ENCODE measurements at regions not wholly inside any gene's neighbourhood (a gene's known extent, or its start where the extent isn't known, plus 50 kb on each side); places are given as distances from the start of the nearest gene placed in this dataset.
"Not testable (repeated sequence)": the region's sequence is repeated elsewhere in the genome, so short reads cannot be mapped to it uniquely, and the experiment has no call there.

DNA sequence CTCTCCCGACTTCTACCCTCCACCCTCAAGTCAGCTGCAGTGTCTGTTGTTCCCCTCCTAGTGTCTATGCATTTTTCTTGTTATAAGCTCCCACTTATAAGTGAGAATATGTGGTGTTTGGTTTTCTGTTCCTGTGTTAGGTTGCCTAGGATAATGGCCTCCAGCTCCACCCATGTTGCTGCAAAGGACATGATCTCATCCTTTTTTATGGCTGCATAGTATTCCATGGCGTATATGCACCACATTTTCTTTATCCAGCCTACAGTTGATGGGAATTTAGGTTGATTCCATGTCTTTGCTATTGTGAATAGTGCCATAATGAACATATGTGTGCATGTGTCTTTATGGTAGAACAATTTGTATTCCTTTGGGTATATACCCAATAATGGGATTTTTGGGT lies 80.7 kb downstream of the SPTSSA start:
- DNase-seq = not testable (repeated sequence)

DNA sequence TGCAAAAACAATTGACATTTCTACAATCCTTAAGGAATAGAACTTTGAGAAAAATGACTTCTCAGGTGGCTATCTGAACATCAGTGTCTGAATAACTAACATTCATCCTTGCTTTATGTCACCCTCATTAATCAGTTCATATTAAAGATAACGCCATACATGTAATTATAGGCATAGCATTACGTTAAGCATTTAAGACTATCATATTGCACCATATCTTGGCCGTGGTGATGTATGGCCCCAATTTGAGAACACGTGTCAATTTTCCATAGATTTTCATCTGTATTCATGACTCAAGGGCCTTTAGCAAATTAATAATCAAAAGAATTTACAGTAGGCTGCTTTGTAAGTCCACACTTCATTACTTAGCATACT lies 81.6 kb downstream of the SPTSSA start:
- DNase-seq = no peak

DNA sequence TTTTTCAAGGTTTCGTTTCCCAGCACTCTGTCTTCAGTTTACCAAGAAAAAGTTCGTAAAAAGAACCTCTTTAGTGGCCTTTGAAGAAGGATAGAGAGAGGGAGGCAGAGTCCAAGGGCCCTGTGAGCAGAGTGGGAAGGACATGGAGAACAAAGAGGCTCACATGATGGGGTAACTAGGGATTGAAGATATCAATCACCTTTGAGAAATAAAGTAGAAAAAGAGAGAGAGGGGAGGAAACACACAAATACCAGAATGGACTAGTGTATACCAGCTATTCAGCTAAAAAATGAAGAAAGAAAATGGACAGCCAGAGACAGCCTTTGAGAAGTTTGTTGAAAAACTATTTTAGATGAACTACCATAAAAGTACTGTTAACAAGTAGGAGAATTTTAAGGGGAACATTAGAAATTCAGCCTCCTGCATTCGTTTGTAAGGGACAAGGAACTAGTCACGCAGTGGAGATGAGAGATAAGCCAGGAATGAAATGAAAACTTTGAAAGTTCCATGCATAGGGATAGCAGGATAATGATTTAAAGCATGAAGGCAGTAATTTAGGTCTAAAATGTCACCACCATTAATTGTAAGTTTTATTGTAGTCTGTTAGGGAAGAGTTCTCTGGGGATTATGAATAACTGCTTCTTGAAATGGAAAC lies 82.1 kb downstream of the SPTSSA start:
- DNase-seq = no peak

DNA sequence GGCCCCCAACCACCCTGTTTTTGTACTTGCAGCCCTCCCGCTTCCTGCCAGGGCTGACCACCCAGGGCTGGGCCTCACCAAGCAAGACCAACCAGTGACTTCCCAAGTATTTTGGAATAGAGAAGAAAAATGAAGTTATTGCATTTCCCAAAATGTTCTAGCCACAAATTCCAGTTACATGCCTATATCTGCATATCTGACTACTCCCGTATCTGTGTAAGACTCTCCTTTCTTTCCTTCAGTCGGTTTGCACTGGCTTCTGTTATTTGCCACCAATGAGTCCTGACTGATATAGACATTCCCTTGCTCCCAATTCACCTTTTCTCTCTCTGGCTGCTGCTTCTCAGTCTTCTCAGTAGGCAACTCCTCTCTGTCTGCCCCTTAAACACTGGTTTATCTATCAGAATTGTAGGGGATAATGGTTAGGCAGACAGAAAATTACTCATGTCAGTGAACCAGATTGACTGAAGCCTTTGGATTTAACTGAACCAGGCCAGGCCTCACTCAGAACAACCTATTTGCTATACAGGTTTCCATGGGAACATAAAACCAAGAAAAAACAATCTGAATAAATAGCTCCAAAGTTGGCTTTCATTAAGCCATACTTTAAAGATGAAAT lies 85.3 kb downstream of the SPTSSA start:
- no peak for DNase-seq

DNA sequence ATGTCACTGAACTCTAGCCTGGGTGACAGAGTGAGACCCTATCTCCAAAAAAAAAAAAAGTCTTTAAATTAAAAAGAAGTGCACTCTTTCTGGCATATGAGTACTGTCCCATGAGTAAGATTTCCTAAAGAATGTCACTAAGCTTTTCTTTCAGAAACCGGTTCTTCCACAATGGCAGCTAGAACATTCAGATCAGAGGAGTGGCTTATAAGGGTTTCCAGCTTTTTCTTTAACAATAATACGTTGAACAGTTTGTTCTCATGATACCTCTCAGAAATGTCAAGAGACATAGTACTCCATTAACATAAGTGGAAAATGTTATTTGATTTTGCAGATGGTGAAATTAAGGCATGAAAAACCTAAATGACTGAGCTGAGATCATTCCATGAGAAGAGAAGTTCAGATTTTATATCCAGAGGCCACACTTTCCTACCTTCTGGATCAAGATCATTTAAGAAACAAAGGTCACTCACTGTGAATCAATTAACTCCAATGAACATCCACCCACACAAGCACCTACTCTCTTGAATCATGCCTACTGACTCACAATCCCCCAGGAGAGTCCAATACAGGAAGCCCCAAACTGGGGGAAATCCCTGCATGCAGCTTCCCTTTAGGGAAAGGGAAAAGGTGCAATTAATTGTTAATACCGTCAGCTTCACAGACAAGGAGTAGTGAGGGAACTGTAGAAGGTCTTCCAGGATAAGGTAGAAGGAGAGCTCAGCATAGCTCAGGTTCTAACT lies 86.9 kb downstream of the SPTSSA start:
- no peak for DNase-seq

DNA sequence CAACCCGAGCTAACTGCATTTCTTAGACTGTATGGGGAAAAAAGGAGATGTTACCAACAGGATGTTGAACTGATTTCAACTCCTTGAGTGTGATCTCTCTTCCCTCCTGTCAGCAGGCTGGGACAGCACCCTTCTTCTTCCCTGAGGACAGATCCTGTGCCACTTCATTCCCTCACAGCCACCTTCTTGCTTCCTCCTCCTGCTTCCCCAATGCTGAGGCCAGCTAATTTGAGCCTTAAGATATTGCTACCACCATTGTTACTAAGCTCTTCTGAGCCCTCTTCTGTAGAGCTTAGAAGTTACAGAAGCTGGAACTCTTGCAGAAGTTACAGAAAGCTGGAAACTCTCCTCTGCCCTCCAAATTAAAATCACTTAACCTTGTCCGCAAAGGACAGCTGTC lies 88.8 kb downstream of the SPTSSA start:
- DNase-seq = no peak

DNA sequence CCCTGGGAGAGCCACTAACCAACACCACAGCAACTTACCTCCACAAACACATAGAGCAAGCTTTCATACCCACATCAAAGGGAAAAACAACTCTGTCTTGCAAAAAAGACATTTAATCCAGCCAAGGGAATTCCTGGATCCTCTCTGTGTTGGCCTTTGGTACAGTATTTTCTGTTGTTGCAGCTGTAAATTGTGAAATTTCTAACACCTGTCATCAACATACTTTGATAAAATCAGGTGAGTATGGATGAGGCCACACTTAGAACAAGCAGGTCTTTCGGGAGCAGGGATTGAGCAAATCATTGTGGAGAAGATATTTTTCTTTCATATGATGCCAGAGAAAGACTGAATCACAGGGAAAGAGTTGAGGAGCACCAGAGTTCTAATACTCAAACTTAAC lies 89.3 kb downstream of the SPTSSA start:
- DNase-seq = no peak

DNA sequence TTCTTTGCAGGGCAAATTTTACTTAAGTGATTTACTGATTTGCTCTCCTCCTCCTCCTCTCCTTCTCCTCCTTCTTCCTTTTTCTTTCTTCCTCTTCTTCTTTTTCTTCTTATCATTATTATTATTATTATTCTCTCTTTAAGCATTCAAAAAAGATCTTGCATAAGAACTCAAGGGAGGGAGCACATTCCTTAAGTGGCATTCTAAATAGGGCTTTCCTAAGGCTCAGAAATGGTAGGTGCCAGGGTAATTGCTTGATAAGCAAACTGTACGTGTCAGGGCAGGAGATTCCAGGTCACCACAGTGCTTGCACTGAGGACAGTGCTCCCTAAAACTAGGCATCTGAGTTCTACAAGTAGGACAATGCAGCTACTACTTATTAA lies 92.4 kb downstream of the SPTSSA start:
- DNase-seq = no peak

DNA sequence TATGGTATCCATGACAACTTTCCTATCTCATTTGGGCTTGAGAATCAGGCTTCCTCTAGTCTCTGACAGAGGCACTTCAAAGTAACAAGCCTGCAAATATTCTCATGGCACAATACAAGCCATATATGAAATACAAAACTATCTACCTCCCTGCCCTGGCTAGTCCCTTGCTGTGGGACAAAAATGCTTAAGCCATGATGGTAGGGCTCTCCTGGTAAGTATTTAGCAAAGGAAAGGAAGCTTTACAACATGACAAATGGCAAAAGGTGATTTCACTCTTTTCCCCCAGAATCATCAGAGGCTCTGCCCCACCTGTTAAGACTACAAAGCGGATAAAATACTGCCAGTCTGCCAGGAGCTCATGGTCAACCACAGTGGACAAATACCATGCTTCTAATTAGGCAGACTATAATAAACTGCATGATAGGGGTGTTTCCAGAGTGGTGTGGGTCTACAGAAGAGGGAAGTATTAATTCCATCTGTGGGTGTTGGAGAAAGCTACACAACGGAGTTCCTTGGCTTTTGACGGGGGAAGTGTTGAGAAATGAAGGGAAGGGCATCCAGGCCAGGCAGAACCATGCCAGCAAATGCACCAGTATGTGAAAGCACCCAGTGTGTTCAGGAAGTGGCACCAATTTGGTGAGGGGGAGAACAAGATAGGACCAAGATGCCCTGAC lies 92.9 kb downstream of the SPTSSA start:
- no peak for DNase-seq

DNA sequence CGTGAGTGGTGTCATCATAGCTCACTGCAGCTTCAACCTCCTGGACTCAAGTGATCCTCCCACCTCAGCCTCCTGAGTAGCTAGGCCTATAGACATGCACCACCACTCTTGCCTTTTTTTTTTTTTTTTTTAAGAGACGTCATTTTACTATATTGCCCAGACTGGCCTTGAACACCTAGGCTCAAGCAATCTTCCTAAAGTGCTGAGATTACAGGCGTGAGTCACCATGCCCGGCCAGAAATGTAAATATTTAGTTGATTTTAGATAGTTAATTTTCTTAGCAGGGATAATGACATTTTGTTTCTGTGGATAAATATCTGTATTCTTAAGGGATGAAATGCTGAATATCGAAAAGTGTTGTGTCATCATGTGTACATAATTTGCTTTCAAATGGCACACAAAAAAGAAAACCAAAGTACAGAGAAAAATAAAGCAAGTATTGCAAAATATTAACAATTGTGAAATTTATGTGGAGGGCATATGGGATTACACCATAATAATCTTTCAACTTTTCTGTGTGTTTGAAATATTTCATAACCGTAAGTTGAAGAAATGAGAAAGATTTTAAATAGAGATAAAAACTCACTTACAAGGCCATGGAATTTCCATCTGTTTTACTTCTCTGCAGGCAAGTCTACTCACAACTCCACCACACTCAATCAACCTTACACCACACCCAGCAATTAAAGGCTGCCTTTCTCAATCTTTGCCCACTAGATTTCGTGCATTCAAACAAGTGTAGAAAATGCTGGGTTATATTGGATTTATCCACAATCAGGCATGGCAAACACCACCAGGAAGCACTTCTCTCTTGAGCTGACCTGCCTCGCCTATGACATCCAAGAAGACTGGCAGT lies 93.7 kb downstream of the SPTSSA start:
- DNase-seq = no peak

DNA sequence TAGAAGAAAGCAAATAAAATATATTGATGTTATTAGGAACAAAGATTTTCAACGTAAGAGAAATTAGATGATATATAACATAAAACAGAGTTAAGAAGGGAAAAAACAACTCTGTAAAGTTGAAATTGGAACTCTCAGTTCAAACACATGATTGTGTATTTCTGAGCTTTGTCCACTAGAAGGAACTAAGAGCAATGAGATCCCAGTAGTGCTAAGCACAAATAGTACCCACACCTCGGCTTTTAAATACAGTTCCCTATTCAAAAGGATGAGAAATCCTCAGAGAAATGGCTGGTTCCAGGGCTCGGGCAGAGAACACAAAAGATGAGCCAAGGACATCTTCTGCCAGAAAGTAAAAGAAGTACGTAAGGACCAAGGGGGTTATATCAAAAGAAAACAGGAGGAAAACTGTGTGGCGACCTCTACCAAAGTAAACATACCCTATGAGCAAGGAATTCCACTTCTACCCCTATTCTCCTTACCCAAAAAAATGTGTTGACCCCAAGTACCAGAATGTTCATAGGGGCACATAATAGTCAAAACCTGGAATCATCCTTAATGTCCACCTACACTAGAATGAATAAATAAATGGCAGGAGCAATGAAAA lies 96.6 kb downstream of the SPTSSA start:
- DNase-seq = no peak

DNA sequence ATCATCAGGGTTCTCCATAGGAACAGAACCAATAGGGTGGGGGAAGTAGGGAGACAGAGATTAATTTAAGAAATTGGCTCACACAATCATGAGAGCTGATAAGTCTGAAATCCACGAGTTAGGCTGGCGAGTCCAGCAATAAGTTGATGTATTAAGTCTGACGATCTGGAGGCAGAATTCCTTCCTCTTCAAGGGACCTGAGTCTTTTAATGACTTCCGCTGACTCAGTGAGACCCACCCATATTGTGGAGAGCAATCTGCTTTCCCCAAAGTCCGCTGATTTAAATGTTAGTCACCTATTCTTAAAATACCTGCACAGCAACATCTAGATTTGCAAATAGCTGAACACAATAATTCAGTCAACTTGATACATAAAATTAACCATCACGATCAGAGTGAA lies 97.8 kb downstream of the SPTSSA start:
- DNase-seq = no peak

DNA sequence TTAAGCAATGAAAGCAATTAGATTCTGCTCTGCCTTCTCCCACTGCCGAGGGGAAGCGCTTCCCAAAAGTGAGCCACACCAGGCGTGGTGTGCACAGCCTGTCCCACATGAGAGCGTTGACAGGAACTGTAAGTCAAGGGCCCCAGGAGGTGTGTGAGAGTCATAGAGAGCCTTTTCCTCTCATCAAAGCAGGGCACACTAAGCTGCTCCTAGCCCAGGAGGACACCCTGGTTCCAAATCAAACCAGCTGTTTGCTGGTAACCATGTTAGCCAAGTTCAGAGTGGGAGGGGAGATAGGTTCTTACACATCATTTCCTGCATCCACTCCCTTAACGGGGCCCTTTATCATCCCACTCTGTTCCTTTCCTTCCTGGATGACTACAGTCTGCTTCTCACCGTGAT lies 98.3 kb downstream of the SPTSSA start:
- no peak for DNase-seq

DNA sequence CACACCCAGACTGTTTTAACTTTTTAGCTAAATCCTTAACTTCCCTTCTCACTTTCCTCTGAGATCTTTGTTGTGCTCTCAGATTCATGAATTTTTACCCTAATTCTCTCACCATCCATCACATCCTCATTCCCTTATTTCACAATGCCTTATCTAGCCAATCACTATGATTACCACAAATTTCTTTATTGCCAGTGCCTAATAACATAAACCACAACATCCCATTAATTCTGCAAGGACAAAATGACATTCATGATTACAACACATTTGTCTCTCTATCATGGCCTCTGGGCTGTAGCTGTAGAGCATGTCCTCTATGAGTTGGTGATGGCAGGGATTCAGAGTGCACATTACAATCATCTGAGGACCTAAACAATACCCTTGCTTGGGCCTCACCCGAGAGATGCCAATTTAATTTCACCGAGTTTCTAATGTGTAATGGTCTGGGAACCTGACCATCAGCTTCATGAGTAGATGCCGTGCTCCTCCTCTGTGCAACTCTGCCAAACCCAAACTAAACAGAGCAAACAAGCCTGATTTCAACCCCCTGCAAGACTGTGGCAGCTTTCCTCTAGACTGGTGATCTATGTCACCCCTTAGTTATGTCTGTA lies 99.3 kb downstream of the SPTSSA start:
- no peak for DNase-seq

DNA sequence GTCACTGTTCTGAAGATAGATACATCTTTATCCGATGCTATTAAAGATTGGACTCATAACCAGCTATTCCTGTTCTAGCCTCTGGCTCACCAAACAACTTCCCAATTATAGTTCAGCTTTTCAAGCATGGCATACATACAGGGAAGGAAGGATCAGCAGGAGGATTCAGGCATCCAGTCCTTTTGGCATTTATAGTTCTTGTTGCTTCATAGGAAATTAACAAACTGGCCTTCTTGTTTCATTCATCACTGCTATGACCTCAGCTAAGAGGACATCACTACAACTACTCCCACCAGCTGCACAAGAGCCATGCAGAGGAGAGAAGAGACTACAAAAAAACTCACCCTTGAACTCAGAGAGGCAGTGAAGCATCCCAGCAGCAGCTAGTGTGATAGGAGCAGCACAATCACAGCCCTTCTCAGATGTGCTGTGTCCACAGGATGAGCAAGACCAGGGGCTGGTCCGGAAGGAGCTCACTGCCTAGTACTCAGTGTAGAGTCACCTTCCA lies 100.5 kb downstream of the SPTSSA start:
- no peak for DNase-seq

DNA sequence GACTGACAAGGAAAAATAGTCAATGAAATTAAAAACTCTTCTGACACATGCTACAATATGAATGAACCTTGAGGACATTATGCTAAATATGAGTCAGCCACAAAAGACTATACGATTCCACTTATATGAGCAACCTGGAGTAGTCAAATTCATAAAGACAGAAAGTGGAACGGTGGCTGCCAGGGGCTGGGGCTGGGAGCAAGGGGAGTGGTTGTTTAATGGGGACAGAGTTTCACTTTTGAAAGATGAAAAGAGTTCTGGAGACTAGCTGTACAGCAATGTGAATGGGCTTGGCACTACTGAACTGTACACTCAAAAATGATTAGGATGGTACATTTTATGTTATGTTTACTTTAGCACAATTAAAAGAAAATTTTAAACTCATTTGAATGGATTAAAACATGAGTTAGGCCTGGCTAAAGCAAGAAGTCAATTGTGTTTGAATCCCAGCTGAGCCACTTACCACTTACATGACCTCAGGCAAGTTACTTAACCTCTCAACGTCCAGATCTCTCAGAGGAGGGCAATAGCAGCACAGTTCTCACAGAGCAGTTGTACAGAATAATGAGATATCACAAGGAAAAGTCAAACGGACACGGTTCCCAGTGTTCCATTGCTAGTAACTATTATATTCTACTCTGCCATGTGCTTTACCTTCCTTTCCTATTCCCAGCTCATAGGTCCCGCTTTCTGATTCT lies 102.5 kb downstream of the SPTSSA start:
- no peak for DNase-seq

DNA sequence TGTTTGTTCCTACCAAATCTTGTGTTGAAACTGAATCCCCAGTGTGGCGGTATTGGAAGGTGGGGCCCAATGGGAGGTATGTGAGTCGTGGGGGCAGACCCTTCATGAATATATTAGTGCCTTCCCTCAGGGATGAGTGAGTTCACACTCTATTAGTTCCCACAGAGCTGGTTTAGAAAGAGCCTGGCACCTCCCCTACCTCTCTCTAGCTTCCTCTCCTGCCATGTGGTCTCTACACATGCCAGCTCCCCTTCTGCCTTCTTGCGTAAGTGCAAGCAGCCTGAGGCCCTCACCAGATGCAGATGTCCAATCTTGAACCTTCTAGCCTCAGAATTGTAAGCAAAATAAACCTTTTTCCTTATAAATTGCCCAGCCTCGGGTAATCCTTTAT lies 105.8 kb downstream of the SPTSSA start:
- DNase-seq = no peak

DNA sequence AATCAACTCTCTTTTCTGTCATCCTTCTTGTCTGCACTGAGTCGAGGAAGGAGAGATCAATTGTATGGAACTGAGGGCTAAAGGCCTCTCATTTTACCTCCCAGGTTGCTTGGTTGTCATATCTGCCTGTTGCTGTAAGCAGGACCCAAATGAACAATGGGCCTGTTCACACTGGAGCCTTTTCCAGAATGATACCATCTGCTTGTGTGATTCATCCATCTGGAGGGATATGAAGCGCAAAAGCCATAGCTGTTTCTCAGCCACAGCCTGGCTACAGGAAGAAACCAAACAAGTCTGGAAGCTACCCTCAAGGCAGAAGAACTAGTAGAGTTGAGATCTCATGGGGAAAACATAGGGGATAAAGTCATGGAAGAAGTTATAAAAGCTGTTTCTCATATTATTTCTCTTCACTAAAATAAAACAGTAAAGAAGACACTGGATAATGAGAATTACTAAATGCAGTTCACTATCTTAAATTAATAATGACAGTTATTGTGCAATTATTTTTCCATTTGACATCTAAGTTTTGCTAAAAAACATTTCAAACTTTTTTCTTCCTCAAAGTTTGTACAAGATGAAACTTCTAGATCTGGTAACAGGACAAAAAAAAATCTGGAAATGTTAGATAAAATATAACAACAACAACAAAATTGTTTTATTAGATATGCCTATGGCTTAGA lies 106.3 kb downstream of the SPTSSA start:
- DNase-seq = no peak

DNA sequence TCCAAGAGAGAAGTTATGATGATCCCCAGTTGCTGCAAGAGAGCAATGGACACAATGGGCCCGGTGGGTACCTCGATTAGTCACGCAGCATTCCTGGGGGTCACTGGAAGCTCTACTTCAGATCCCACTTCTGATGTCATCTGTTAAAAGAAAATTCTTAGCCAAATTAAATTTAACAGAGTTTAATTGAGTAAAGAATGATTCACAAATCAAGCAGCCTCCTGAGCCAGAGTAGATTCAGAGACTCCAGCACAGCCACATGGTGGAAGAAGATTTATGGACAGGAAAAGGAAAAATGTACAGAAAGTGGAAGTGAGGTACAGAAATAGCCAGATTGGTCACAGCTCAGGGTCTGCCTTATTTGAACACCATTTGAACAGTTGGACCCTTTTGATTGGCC lies 107.5 kb downstream of the SPTSSA start:
- no peak for DNase-seq

DNA sequence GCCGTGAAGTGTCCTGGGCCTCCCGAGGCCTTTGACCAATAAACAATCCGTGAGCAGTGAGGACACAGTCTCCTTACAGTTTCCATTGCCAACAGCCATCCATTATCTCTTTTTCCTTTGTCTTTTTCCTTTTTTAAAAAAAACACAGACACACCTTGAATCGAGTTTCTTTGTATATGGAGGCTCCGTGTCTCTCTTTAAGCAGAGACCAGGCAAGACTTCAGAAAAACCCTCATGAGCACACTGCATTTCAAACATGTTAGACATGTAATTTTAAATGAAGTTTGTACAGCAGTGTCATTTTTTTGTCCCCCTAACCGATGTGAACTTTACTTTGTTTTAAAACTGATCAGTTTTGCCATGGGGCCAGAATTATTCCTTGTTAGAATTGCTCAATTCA lies 111.1 kb downstream of the SPTSSA start:
- no peak for DNase-seq

DNA sequence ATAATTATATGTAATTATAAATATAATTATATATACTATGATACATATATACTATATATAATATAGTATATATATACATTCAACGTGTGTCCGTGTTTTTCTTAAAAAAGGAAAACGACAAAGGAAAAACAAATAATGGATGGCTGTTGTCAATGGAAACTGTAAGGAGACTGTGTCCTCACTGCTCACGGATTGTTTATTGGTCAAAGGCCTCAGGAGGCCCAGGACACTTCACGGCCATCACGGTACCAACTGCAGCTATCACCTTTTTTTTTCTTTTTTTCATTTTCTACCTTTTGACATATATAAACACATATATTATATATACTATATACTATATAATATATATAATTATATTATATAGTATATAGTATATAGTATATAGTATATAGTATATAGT lies 113.4 kb downstream of the SPTSSA start:
- no peak for DNase-seq

Data from activated effector memory CD4-positive, alpha-beta T cell treated with anti-CD3 and anti-CD28 coated beads, Interleukin-2, amount 50 U/mL, for 16 hours (primary cell).